ENCODE measurements at regions not wholly inside any gene's neighbourhood (a gene's known extent, or its start where the extent isn't known, plus 50 kb on each side); places are given as distances from the start of the nearest gene placed in this dataset.

GRCh38 chr6:56766139-56766805 lies 123.6 kb upstream of the DST start:
- no peak overlapping the region for H3K56ac ChIP-seq (ENCODE audit: insufficient read length, low read depth, low read length)
- no peak overlapping the region for H2BK15ac ChIP-seq (ENCODE audit: low read depth, low read length)
- H4K5ac ChIP-seq (ENCODE audit: insufficient read length, low read depth, low read length), result no peak overlapping the region
- peaks cover 3% of the 10 kb centered on the region; the same call in 1 of the 2 replicates for H3K4me1 ChIP-seq (ENCODE audit: insufficient read depth, low read length)
- no peak overlapping the region for H3K9ac ChIP-seq (ENCODE audit: extremely low read depth, insufficient read length, low read length)
- H2BK5ac ChIP-seq (ENCODE audit: insufficient read length, low read length), result no peak overlapping the region
- TF ChIP-seq CTCF (conservative IDR thresholded peaks at IDR 0.05), result no peak
- Mint-ChIP-seq H3K27ac (no peak overlapping the region; a peak in 1 of 7 replicates), H3K36me3 (ENCODE audit: insufficient read depth in 1 of 3, low read depth in 3 of 3) (no peaks in the 10 kb centered on the region; a peak in 1 of 7 replicates), H3K27me3 (ENCODE audit: low read depth) (no peaks in the 10 kb centered on the region; the same call in 1 of the 2 replicates), H3K9me3 (no peaks in the 10 kb centered on the region), H3K4me3 (no peak overlapping the region), H3K4me1 (peaks cover 36% of the 10 kb centered on the region in 2 experiments)
- H4K20me1 ChIP-seq (ENCODE audit: control insufficient read depth, insufficient read depth, insufficient read length), result no peaks in the 10 kb centered on the region
- H2BK20ac ChIP-seq (ENCODE audit: low read depth, low read length, poor library complexity, severe bottlenecking), result no peak overlapping the region
- no peaks in the 10 kb centered on the region for H3K27me3 ChIP-seq (ENCODE audit: insufficient read depth, low read length)
- no peak overlapping the region for H3K14ac ChIP-seq (ENCODE audit: insufficient read depth, low read length)
- no peak overlapping the region for H3K27ac ChIP-seq (ENCODE audit: insufficient read length, low read depth, low read length)
- H2BK12ac ChIP-seq (ENCODE audit: insufficient read length, low read depth, low read length), result no peak overlapping the region
- H4K91ac ChIP-seq (ENCODE audit: insufficient read length, low read depth, low read length), result no peak overlapping the region
- no peak overlapping the region for H2BK120ac ChIP-seq (ENCODE audit: low read depth, low read length, poor library complexity, severe bottlenecking)
- peaks cover 4% of the 10 kb centered on the region for H3K79me1 ChIP-seq (ENCODE audit: insufficient read depth, low read depth, low read length, poor library complexity, severe bottlenecking)
- no peak overlapping the region for H3K4me2 ChIP-seq (ENCODE audit: insufficient read depth, insufficient read length, low read length)
- no peak overlapping the region for H3K4ac ChIP-seq (ENCODE audit: low read depth, low read length)
- peaks cover 10% of the 10 kb centered on the region for H3K79me2 ChIP-seq (ENCODE audit: insufficient read depth, low read length)
- H2AFZ ChIP-seq (ENCODE audit: low read length), result no peak overlapping the region
- H4K8ac ChIP-seq (replicated peaks; ENCODE audit: insufficient read length, low read depth, low read length), result no peak overlapping the region
- H3T11ph ChIP-seq (ENCODE audit: low read length), result no peak overlapping the region
- no peaks in the 10 kb centered on the region for H3K9me3 ChIP-seq (ENCODE audit: control insufficient read depth, low read depth, low read length)
- no CpG with 5 or more reads among the region's 14 CpGs for WGBS (ENCODE audit: extremely low coverage, insufficient read length, low lambda C conversion rate)
- H2AK5ac ChIP-seq (ENCODE audit: insufficient read length, low read length), result no peak overlapping the region
- no peak overlapping the region for H3K18ac ChIP-seq (ENCODE audit: insufficient read length, low read depth, low read length)
- DNase-seq, result no peak
- no peaks in the 10 kb centered on the region for H3K23me2 ChIP-seq (ENCODE audit: insufficient read length, low read depth, low read length, poor library complexity, severe bottlenecking)
- H3K23ac ChIP-seq (ENCODE audit: insufficient read length, low read depth, low read length), result no peak overlapping the region
